Gastroesophageal sphincter (tissue), 4 donors: ENCODE measurements at regions not wholly inside any gene's neighbourhood (a gene's known extent, or its start where the extent isn't known, plus 50 kb on each side); places are given as distances from the start of the nearest gene placed in this dataset.

Experiments used
- ATAC-seq: fragments of 150-250 bp; one replicate; pipeline ENCODE4 v1.9.1; 2016; ENCODE audit warnings: mild to moderate bottlenecking, moderate library complexity
- H3K27ac ChIP-seq, 4 donors: fragments of 200-600 bp; sonication (generic) in 3 of 4; 1 replicate in 3 of 4; 2 replicates in 1 of 4; pipeline ENCODE4 v1.5.1; 2016 to 2019
- H3K27me3 ChIP-seq: fragments of 200-600 bp; sonication (generic); one replicate; pipeline ENCODE4 v1.5.1; 2019
- H3K36me3 ChIP-seq, 2 donors: fragments of 200-600 bp; sonication (generic); one replicate each; pipeline ENCODE4 v1.5.1; 2019; ENCODE audit warnings: control low read depth in 1 of 2
- H3K4me1 ChIP-seq, 3 donors: fragments of 200-600 bp; sonication (generic); 1 replicate in 2 of 3; 2 replicates in 1 of 3; pipeline ENCODE4 v1.5.1; 2016 to 2019; ENCODE audit warnings: control low read depth in 2 of 3
- H3K4me3 ChIP-seq, 2 donors: fragments of 200-600 bp; sonication (generic); one replicate each; pipeline ENCODE4 v1.5.1; 2019; ENCODE audit warnings: mild to moderate bottlenecking in 1 of 2, moderate library complexity in 1 of 2
- H3K9me3 ChIP-seq, 3 donors: fragments of 200-600 bp; sonication (generic); one replicate each; pipeline ENCODE4 v1.5.1; 2017 to 2019; ENCODE audit warnings: control low read depth in 2 of 3
- CTCF ChIP-seq, 4 experiments: fragments of 200-600 bp in 2 of 4; fragments of 450-650 bp in 2 of 4; sonication (generic) in 1 of 4; IDR thresholded peaks; one replicate each; pipeline ENCODE4 v1.5.1; 2017 to 2019; ENCODE audit warnings: antibody characterized with exemption in 4 of 4, mild to moderate bottlenecking in 2 of 4, moderate library complexity in 2 of 4
- EP300 ChIP-seq: sonication (generic); formaldehyde crosslinking; IDR thresholded peaks from one replicate; pipeline ENCODE4 v1.6.1; 2017; ENCODE audit warnings: antibody characterized with exemption, mild to moderate bottlenecking
- POLR2A ChIP-seq, 2 donors: fragments of 450-650 bp; IDR thresholded peaks; one replicate each; pipeline ENCODE4 v1.6.1; 2017; ENCODE audit warnings: antibody characterized with exemption in 2 of 2, mild to moderate bottlenecking in 2 of 2, moderate library complexity in 1 of 2
- POLR2AphosphoS5 ChIP-seq: sonication (generic); formaldehyde crosslinking; IDR thresholded peaks from one replicate; pipeline ENCODE4 v1.6.1; 2017; ENCODE audit warnings: antibody characterized with exemption
- WGBS, 2 donors: methylation state at CpG; one replicate each; pipeline ENCODE4 v1.1.5; 2018; ENCODE audit warnings: low coverage in 1 of 2; 5-methylcytosine and 5-hydroxymethylcytosine counted together

- Histone ChIP-seq H3K27ac (no peak overlapping the region), H3K9me3 (peaks cover 0 to 20% (median 0%) of the 10 kb centered on the region in 3 donors), H3K4me3 (no peak overlapping the region), H3K36me3 (no peaks in the 10 kb centered on the region), H3K27me3 (peaks cover 6% of the 10 kb centered on the region), H3K4me1 (no peaks in the 10 kb centered on the region)
- no peak for ATAC-seq
- no peak for TF ChIP-seq POLR2A (IDR thresholded peaks at IDR 0.05)
- no peak for TF ChIP-seq CTCF (IDR thresholded peaks at IDR 0.05)
- TF ChIP-seq POLR2AphosphoS5, result no peak
- no peak for TF ChIP-seq EP300
- no CpG with 5 or more reads among the region's 1 CpG for WGBS, 2 donors
Observed at GRCh38 chr1:177891809-177892208, 78.0 kb downstream of the SEC16B start.

DNA sequence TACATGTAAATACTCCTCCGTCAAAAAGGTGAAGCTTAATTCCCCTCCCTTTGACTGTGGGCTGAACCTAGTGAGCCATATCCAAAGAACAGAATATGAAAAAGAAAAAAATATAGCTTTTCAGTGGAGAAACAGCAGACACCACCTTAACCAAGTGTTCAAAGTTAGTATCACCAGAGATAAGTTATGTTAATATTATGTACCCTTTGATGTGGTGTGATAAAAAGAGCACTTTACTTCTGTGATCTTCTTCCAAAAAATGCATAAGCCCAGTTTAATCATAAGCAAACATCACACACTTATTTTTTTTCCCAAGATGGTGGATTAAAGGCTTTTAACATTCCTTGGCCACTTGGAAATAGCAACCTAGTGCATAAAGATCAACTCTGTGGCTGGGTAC, 79.4 kb downstream of the SEC16B start:
- H3K9me3 ChIP-seq, result peaks cover 0 to 20% (median 0%) of the 10 kb centered on the region in 3 donors
- WGBS, 2 donors, result 24 to 75% methylated on average over 1 of the region's 1 CpG
- no peak overlapping the region for H3K4me3 ChIP-seq
- H3K27ac ChIP-seq, result no peak overlapping the region
- H3K27me3 ChIP-seq, result peaks cover 6% of the 10 kb centered on the region
- no peaks in the 10 kb centered on the region for H3K4me1 ChIP-seq
- no peaks in the 10 kb centered on the region for H3K36me3 ChIP-seq
- TF ChIP-seq CTCF (IDR thresholded peaks at IDR 0.05) (no peak), POLR2AphosphoS5 (no peak), POLR2A (IDR thresholded peaks at IDR 0.05) (no peak), EP300 (no peak)
- ATAC-seq, result no peak

DNA sequence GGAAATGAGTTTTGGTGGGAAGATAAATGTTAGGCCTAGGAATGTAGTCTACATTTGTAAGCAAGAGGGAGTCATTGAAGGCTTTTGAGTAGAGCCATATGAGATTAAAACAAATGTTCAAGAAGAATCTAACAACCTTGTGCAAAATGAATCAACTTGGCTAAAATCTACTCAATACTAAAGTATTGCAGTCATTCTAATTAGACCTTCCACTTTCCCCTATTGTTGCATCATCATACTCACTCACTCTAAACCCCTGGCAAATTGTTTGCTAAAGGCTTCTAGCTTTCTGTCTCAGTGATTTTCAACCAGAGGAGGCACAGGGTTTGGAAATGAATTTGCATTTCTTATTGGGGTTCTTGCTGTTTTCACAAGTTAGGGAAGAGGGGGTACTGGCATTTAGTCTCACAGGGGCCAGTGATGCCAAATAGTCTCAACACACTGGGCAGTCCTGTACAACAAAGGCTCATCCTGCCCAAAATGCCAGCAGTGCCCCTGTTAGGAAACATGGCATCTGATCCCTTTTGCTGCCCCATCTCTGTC, 85.3 kb downstream of the SEC16B start:
- no peaks in the 10 kb centered on the region for H3K4me1 ChIP-seq
- TF ChIP-seq EP300, result no peak
- no peak for TF ChIP-seq POLR2AphosphoS5
- no peak for TF ChIP-seq POLR2A (IDR thresholded peaks at IDR 0.05)
- TF ChIP-seq CTCF (IDR thresholded peaks at IDR 0.05), result no peak
- no peak for ATAC-seq

GRCh38 chr1:177883581-177883980, 86.3 kb downstream of the SEC16B start:
- Histone ChIP-seq H3K27me3 (peaks cover 4% of the 10 kb centered on the region), H3K36me3 (no peaks in the 10 kb centered on the region), H3K9me3 (no peaks in the 10 kb centered on the region), H3K4me3 (no peak overlapping the region), H3K4me1 (no peaks in the 10 kb centered on the region), H3K27ac (no peak overlapping the region)
- no peak for TF ChIP-seq CTCF (IDR thresholded peaks at IDR 0.05)
- TF ChIP-seq POLR2A (IDR thresholded peaks at IDR 0.05), result no peak
- TF ChIP-seq EP300, result no peak
- no peak for TF ChIP-seq POLR2AphosphoS5
- 93 to 98% methylated on average over 3 of the region's 3 CpGs for WGBS, 2 donors
- ATAC-seq, result no peak

More for the DNA sequence above, 85.3 kb downstream of the SEC16B start:
- no peak overlapping the region for H3K27ac ChIP-seq
- H3K36me3 ChIP-seq, result no peaks in the 10 kb centered on the region
- H3K4me3 ChIP-seq, result no peak overlapping the region
- H3K27me3 ChIP-seq, result peaks cover 4% of the 10 kb centered on the region
- H3K9me3 ChIP-seq, result no peaks in the 10 kb centered on the region

- WGBS, 2 donors, result 54 to 77% methylated on average over 5 to 7 of the region's 7 CpGs
- ATAC-seq, result no peak
- no peaks in the 10 kb centered on the region for H3K4me1 ChIP-seq
- no peaks in the 10 kb centered on the region for H3K9me3 ChIP-seq
- H3K36me3 ChIP-seq, result no peaks in the 10 kb centered on the region
- no peak overlapping the region for H3K4me3 ChIP-seq
- peaks cover 4% of the 10 kb centered on the region for H3K27me3 ChIP-seq
- H3K27ac ChIP-seq, result no peak overlapping the region
- TF ChIP-seq EP300, result no peak
Observed at GRCh38 chr1:177880339-177880891, 89.4 kb downstream of the SEC16B start.
